OCI-LY1 (cell line): ENCODE measurements at regions not wholly inside any gene's neighbourhood (a gene's known extent, or its start where the extent isn't known, plus 50 kb on each side); places are given as distances from the start of the nearest gene placed in this dataset.

ENCODE experiments used
- CTCF ChIP-seq: fragments of 200-600 bp; sonication (generic), shearing (Covaris generic); IDR thresholded peaks from 2 replicates; pipeline ENCODE4 v1.5.1; 2017; ENCODE audit warnings: mild to moderate bottlenecking, antibody characterized with exemption, low read length, moderate library complexity, mixed read lengths
- EZH2 ChIP-seq: fragments of 200-600 bp; sonication (generic), shearing (Covaris generic); IDR thresholded peaks from 2 replicates; pipeline ENCODE4 v1.8.0; 2017; ENCODE audit warnings: borderline replicate concordance, mixed run types, mild to moderate bottlenecking, antibody characterized with exemption, low read length, moderate library complexity, mixed read lengths

- TF ChIP-seq CTCF: no peak
- TF ChIP-seq EZH2: no peak
These were observed 195.9 kb upstream of the CDH4 start for GRCh38 chr20:61056116-61056515.
